ENCODE measurements at regions not wholly inside any gene's neighbourhood (a gene's known extent, or its start where the extent isn't known, plus 50 kb on each side); places are given as distances from the start of the nearest gene placed in this dataset.

- no peak for DNase-seq (ENCODE audit: low read depth)
- no peak overlapping the region for H3K4me3 ChIP-seq (ENCODE audit: low read depth, low read length)
- TF ChIP-seq CTCF (conservative IDR thresholded peaks at IDR 0.05; ENCODE audit: low read depth, low read length) = no peak
Observed at GRCh38 chr20:50418890-50419642, 91.1 kb upstream of the PTPN1 start.

GRCh38 chr20:50420380-50420779, 89.8 kb upstream of the PTPN1 start:
- no peak overlapping the region for H3K4me3 ChIP-seq (ENCODE audit: low read depth, low read length)
- TF ChIP-seq CTCF (conservative IDR thresholded peaks at IDR 0.05; ENCODE audit: low read depth, low read length) = no peak
- DNase-seq (ENCODE audit: low read depth) = no peak

DNA sequence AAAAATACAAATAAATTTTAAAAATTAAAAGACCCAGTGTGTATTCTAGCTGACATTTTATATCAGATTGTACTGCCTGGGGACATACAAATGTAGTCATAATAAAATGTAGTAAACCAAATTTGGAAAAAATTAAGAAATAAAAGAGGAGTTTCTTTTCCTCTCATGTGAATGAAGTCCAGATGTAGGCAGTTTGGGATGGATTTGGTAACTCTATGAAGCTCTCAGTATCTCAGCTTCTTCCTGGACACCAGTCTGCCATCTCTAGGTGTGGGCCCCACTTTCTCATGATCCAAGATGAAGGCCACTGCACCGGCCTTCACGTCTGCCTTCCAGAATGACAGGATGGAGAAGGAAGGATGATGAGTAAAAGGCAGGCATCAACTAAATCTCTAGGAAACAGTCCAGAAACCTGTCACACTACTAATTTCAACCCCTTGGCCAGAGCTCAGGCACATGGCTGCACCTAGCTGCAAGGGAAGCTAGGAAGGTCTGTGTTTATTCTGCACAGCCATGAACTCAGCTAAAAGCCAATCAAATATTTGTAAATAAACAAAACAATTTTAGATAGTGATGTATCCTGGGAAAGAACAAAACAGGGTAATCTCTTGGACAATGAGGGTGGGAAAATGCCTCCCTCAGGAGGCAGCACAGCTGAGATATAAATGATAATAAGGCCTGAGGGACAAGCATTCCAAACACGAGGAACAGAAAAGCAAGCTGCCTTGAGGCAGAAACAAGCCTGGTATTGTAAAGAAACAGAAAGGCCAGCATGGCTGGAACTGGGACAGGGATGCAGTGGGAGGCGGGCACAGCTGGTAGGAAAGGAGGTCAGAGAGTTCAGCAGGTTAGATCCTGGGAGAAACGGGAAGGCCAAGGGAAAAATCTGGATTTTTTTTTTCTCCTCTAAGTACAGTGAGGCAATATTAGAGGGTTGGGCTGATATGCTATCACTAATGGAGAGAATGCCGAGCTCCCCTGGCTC, 88.5 kb upstream of the PTPN1 start:
- H3K4me3 ChIP-seq (ENCODE audit: low read depth, low read length) = no peak overlapping the region
- no peak for DNase-seq (ENCODE audit: low read depth)
- no peak for TF ChIP-seq CTCF (conservative IDR thresholded peaks at IDR 0.05; ENCODE audit: low read depth, low read length)

DNA sequence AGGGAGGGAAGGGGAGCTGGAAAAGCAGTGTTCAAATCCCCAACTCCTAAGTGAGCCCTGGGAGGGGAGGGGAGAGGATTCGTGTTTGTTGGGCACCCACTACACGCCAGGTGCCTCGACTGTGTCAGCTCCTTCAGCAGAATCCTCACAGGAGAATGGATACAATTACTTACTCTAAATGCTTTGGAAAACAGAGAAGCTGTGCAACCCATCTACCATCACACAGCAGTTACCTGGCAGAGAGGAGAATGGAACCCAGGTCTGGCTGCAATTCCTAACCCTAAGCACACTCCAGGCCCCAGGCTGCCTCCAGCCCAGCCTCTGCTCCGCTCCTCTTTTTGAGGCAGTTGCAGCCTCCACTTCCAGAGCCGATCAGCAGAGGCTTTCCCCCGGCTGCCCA, 86.4 kb upstream of the PTPN1 start:
- no peak for DNase-seq (ENCODE audit: low read depth)
- TF ChIP-seq CTCF (conservative IDR thresholded peaks at IDR 0.05; ENCODE audit: low read depth, low read length) = no peak
- no peak overlapping the region for H3K4me3 ChIP-seq (ENCODE audit: low read depth, low read length)

GRCh38 chr20:50425076-50425475, 85.1 kb upstream of the PTPN1 start:
- DNase-seq (ENCODE audit: low read depth) = no peak
- TF ChIP-seq CTCF (conservative IDR thresholded peaks at IDR 0.05; ENCODE audit: low read depth, low read length) = no peak
- H3K4me3 ChIP-seq (ENCODE audit: low read depth, low read length) = no peak overlapping the region

DNA sequence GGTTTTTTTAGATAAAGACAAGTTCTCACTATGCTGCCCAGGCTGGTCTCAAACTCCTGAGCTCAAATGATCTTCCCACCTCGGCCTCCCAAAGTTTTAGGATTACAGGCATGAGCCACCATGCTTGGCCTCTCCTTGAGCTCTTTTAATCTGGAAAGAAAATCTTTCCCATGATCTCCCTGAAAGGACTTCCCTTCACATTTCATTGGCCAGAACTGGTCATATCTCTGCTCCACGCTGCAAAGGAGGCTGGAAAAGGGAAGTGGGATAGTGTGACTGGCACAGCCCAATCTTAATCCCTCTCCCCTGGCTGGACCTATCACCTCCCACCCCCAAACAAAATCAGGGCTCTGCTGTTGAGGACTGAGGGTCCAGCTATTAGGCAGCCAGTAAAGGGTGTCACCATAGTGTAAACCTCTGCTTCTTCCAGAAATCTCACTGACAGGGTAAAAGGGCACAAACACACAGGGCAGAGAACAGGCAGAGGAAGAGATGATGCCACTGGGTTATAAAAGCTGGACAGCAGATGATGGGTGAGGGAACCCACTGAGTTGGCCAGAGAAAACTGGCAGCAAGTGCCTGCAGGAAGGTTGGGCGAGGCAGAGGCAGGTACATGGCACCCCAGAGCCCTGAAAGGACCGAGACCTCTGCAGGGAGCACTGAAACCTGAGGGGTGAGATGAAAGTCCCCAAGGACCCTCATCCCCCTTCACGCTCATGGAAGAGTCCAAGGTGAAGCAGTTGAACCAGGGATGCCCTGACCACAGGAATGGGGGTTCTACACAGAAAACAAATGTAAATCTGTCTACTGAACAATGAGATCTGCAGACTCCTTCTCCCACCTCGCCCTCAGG, 83.1 kb upstream of the PTPN1 start:
- H3K4me3 ChIP-seq (ENCODE audit: low read depth, low read length) = no peak overlapping the region
- DNase-seq (ENCODE audit: low read depth) = no peak
- TF ChIP-seq CTCF (conservative IDR thresholded peaks at IDR 0.05; ENCODE audit: low read depth, low read length) = no peak

Data from choroid plexus epithelial cell (primary cell).